Naive thymus-derived CD8-positive, alpha-beta T cell (primary cell): ENCODE measurements at regions not wholly inside any gene's neighbourhood (a gene's known extent, or its start where the extent isn't known, plus 50 kb on each side); places are given as distances from the start of the nearest gene placed in this dataset.

ENCODE experiments used
- ATAC-seq, 2 donors: fragments of 150-1000 bp; cut with Tn5 transposase in 1 of 2; sonication (Bioruptor Pico), chemical (Tn5 transposase) in 1 of 2; 1 replicate in 1 of 2; 2 replicates in 1 of 2; pipeline ENCODE4 v1.10.0; 2021; ENCODE audit warnings: mild to moderate bottlenecking in 2 of 2, moderate library complexity in 2 of 2
- POLR2A ChIA-PET: fragments of 350-600 bp; sonication (Branson Sonifier 250); formaldehyde crosslinking; loops from one replicate; lab custom pipeline; 2021; ENCODE audit warnings: antibody characterized with exemption; lab: Charles Lee
- DNase-seq, 10 donors: peaks; one replicate each; pipeline versions ENCODE4 v3.0.0 to v3.0.0-alpha.2; 2020 to 2022
- H3K27ac Mint-ChIP-seq, 10 donors: one replicate each; pipeline ENCODE4 v1.8.0; 2020 to 2022; ENCODE audit warnings: mild to moderate bottlenecking in 10 of 10, mixed read lengths in 10 of 10, moderate library complexity in 4 of 10, inconsistent platforms in 1 of 10
- H3K27me3 Mint-ChIP-seq, 5 donors: one replicate each; pipeline ENCODE4 v1.8.0; 2021 to 2022; ENCODE audit warnings: mixed read lengths in 5 of 5
- H3K36me3 Mint-ChIP-seq, 3 donors: one replicate each; pipeline ENCODE4 v1.8.0; 2020 to 2022; ENCODE audit warnings: mixed read lengths in 3 of 3, mild to moderate bottlenecking in 2 of 3, inconsistent platforms in 1 of 3
- H3K4me1 Mint-ChIP-seq, 4 donors: one replicate each; pipeline ENCODE4 v1.8.0; 2021 to 2022; ENCODE audit warnings: mixed read lengths in 4 of 4
- H3K4me3 Mint-ChIP-seq, 10 donors: one replicate each; pipeline ENCODE4 v1.8.0; 2020 to 2022; ENCODE audit warnings: mild to moderate bottlenecking in 10 of 10, mixed read lengths in 10 of 10, moderate library complexity in 6 of 10, inconsistent platforms in 1 of 10
- H3K9me3 Mint-ChIP-seq, 9 donors: one replicate each; pipeline ENCODE4 v1.8.0; 2020 to 2022; ENCODE audit warnings: mixed read lengths in 9 of 9, mild to moderate bottlenecking in 3 of 9, inconsistent platforms in 1 of 9, moderate library complexity in 1 of 9

DNA sequence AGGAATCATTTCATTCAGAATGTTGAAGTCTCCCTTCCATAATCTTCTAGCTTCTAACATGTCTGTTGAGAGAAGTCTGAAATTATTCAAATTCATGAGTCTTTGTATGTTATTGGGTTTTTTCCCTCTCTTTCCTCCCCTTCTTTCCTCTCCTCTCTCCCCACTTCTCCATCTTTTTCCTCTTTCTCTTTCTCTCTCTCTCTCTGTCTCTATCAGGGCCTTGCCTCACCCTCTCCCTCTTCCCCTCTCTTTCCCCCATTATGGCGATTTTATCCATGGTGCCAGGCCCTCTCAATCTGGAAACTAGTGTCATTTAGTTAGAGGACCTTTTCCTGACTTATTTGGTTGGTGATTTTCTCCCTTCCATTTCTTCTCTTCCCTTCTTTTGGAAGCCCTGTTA lies 147.3 kb downstream of the SST start:
- POLR2A ChIA-PET = no interaction called here
- Mint-ChIP-seq H3K36me3 (no peaks in the 10 kb centered on the region), H3K27ac (no peak overlapping the region), H3K4me1 (no peaks in the 10 kb centered on the region), H3K4me3 (no peak overlapping the region), H3K9me3 (no peaks in the 10 kb centered on the region), H3K27me3 (peaks cover 7 to 13% (median 12%) of the 10 kb centered on the region in 5 donors)
- ATAC-seq (no peak), DNase-seq (no peak)

GRCh38 chr3:187522293-187522692 lies 147.9 kb downstream of the SST start:
- no peak for DNase-seq
- POLR2A ChIA-PET = no interaction called here
- H3K27ac Mint-ChIP-seq = no peak overlapping the region
- H3K36me3 Mint-ChIP-seq = no peaks in the 10 kb centered on the region
- H3K4me1 Mint-ChIP-seq = no peaks in the 10 kb centered on the region
- H3K4me3 Mint-ChIP-seq = no peak overlapping the region
- H3K9me3 Mint-ChIP-seq = no peaks in the 10 kb centered on the region
- ATAC-seq = no peak
- H3K27me3 Mint-ChIP-seq = peaks cover 5 to 12% (median 8%) of the 10 kb centered on the region in 5 donors

DNA sequence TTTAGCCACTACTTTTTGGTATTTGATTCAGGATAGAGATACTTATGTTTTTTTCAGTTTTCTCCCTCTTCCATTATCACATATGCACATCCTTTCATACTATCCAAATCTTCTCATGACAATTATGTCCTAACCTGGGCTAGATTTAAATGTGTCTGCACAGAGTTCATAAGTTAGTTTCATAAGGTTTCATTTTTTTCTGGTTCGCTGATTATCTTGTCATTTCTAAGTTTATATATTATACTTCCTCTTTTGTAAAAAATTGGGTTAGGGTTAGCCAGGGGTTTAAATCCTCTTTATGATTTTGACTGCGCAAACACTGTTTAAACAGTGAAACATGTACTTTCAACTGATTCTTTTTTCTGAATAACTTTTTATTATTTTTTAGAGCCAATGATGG lies 148.6 kb downstream of the SST start:
- H3K4me1 Mint-ChIP-seq = no peaks in the 10 kb centered on the region
- ATAC-seq (no peak), DNase-seq (no peak)
- no peak overlapping the region for H3K4me3 Mint-ChIP-seq
- H3K36me3 Mint-ChIP-seq = no peaks in the 10 kb centered on the region
- H3K27me3 Mint-ChIP-seq = peaks cover 4 to 12% (median 8%) of the 10 kb centered on the region in 5 donors
- POLR2A ChIA-PET = no interaction called here
- no peaks in the 10 kb centered on the region for H3K9me3 Mint-ChIP-seq
- H3K27ac Mint-ChIP-seq = no peak overlapping the region

- Mint-ChIP-seq H3K4me3 (no peak overlapping the region), H3K4me1 (no peaks in the 10 kb centered on the region), H3K36me3 (no peaks in the 10 kb centered on the region), H3K27me3 (peaks cover 0 to 6% (median 3%) of the 10 kb centered on the region in 5 donors), H3K9me3 (no peaks in the 10 kb centered on the region), H3K27ac (no peak overlapping the region)
- DNase-seq = no peak
- POLR2A ChIA-PET = no interaction called here
- ATAC-seq = no peak
These were observed 149.9 kb downstream of the SST start for GRCh38 chr3:187520027-187520945.

GRCh38 chr3:187519428-187519890 lies 150.7 kb downstream of the SST start:
- Mint-ChIP-seq H3K4me3 (no peak overlapping the region), H3K36me3 (no peaks in the 10 kb centered on the region), H3K27me3 (peaks cover 0 to 6% (median 3%) of the 10 kb centered on the region in 5 donors), H3K4me1 (no peaks in the 10 kb centered on the region), H3K27ac (no peak overlapping the region), H3K9me3 (no peaks in the 10 kb centered on the region)
- POLR2A ChIA-PET = no interaction called here
- ATAC-seq (no peak), DNase-seq (no peak)

- Mint-ChIP-seq H3K27me3 (peaks cover 0 to 9% (median 4%) of the 10 kb centered on the region in 5 donors), H3K4me1 (no peaks in the 10 kb centered on the region), H3K4me3 (no peak overlapping the region), H3K27ac (no peak overlapping the region), H3K9me3 (no peaks in the 10 kb centered on the region), H3K36me3 (no peaks in the 10 kb centered on the region)
- no peak for ATAC-seq
- DNase-seq = no peak
- POLR2A ChIA-PET = no interaction called here
These were observed 150.4 kb downstream of the RTP4 start for GRCh38 chr3:187518616-187519015.

DNA sequence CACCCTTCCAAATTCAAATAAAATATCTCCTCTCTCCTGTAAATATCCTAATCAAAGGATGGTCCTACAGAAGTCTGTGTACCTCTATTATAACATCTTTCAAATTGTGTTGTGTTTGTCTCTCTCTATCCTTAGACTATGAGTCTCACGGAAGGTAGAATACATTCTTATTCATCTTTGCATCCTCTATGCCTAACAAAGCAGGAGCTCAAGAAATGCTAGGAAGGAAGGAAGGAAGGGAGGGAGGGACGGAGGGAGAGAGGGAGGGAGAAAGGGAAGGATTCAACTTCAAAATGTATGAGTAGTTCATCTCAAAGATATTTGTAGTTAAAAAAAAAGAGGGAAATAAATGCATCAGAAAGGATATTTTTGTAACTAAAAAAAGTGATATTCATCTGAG lies 150.0 kb downstream of the RTP4 start:
- POLR2A ChIA-PET = no interaction called here
- no peak overlapping the region for H3K4me3 Mint-ChIP-seq
- peaks cover 0 to 9% (median 4%) of the 10 kb centered on the region in 5 donors for H3K27me3 Mint-ChIP-seq
- no peak for ATAC-seq
- H3K9me3 Mint-ChIP-seq = peaks cover 0 to under 1% (median 0%) of the 10 kb centered on the region in 9 donors
- H3K36me3 Mint-ChIP-seq = no peaks in the 10 kb centered on the region
- H3K27ac Mint-ChIP-seq = no peak overlapping the region
- no peak for DNase-seq
- H3K4me1 Mint-ChIP-seq = no peaks in the 10 kb centered on the region

GRCh38 chr3:187516446-187517185 lies 148.4 kb downstream of the RTP4 start:
- Mint-ChIP-seq H3K36me3 (peaks cover 0 to 7% (median 0%) of the 10 kb centered on the region in 3 donors), H3K9me3 (peaks cover 0 to 13% (median 3%) of the 10 kb centered on the region in 9 donors), H3K27me3 (peaks cover 0 to 9% (median 4%) of the 10 kb centered on the region in 5 donors), H3K27ac (no peak overlapping the region), H3K4me3 (no peak overlapping the region), H3K4me1 (no peaks in the 10 kb centered on the region)
- DNase-seq (no peak), ATAC-seq (no peak)
- POLR2A ChIA-PET = no interaction called here

- DNase-seq (no peak), ATAC-seq (no peak)
- POLR2A ChIA-PET = no interaction called here
- Mint-ChIP-seq H3K4me1 (no peaks in the 10 kb centered on the region), H3K27me3 (peaks cover 6 to 47% (median 15%) of the 10 kb centered on the region in 5 donors), H3K4me3 (no peak overlapping the region), H3K27ac (no peak overlapping the region), H3K36me3 (peaks cover 0 to 7% (median 0%) of the 10 kb centered on the region in 3 donors), H3K9me3 (peaks cover 0 to 14% (median 5%) of the 10 kb centered on the region in 9 donors)
These were observed 139.7 kb downstream of the RTP4 start for GRCh38 chr3:187507905-187508304.

DNA sequence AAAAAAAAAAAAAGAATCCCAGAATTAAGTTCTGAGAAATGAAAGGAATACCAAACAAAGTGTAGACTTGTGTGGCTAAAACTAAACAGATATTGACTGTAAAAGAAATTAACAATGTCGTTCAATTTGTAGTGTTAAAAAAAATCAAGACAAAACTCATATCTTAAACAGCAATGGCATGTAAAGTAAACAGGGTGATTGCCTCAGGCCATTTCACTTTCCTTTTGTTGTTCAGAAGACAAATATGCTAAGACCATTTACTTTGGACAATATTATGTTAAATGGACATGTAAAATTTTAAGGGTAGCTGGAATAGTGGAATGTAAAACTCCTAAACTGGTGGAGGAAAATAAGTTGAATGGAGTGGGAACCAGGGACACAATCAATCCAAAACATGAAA lies 139.1 kb downstream of the RTP4 start:
- POLR2A ChIA-PET = no interaction called here
- Mint-ChIP-seq H3K4me3 (no peak overlapping the region), H3K27ac (no peak overlapping the region), H3K36me3 (peaks cover 0 to 5% (median 0%) of the 10 kb centered on the region in 3 donors), H3K4me1 (no peaks in the 10 kb centered on the region), H3K27me3 (peaks cover 6 to 47% (median 15%) of the 10 kb centered on the region in 5 donors), H3K9me3 (peaks cover 0 to 8% (median 2%) of the 10 kb centered on the region in 9 donors)
- DNase-seq (no peak), ATAC-seq (no peak)

DNA sequence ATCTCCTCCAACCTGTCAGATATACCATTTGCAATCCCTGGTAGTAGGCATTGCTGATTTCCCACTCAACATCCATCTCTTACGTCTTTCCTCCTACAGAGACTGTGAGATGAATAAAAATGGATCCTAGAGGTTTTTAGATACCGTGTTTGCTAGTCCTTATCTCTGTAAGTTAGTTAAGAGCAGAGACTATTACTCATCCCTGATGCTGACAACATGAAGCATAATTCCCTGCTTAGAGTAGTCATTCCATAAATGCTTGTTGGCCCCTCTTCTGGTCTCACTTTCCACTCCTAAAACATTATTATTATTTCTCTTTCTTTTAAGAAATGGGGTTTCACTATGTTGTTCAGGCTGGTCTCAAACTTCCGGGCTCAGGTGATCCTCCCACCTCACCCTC lies 136.2 kb downstream of the RTP4 start:
- Mint-ChIP-seq H3K36me3 (no peaks in the 10 kb centered on the region), H3K4me3 (no peak overlapping the region), H3K4me1 (no peaks in the 10 kb centered on the region), H3K9me3 (no peaks in the 10 kb centered on the region), H3K27ac (no peak overlapping the region), H3K27me3 (peaks cover 6 to 44% (median 15%) of the 10 kb centered on the region in 5 donors)
- DNase-seq (no peak), ATAC-seq (no peak)
- POLR2A ChIA-PET = no interaction called here

DNA sequence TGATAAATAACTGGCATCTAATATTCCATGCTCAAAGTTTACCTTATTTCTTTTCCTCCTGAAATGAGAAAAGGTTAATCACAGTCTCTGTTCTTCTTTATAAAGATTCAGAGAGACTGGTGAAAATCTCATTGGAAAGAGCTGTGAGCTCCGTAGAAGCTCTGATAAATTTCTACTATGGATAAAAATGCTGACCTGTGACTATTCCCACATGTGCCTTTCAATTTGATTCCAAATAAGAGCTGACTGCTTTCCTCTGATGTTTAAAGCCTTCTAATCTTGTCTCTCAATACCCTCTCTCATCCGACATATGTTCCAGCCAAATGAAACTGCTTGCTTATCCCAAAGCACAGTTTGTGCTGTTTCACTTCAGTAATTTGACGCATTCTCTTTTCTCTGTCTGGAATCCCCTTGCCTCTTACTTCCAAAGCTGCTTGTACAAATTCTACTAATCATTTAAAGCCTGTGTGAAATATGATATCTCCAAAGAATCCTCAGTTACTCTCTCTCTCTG lies 130.1 kb downstream of the RTP4 start:
- peaks cover 0 to 7% (median 0%) of the 10 kb centered on the region in 9 donors for H3K9me3 Mint-ChIP-seq
- DNase-seq = no peak
- peaks cover 10 to 24% (median 18%) of the 10 kb centered on the region in 5 donors for H3K27me3 Mint-ChIP-seq
- no peak for ATAC-seq
- H3K36me3 Mint-ChIP-seq = no peaks in the 10 kb centered on the region
- no peaks in the 10 kb centered on the region for H3K4me1 Mint-ChIP-seq
- no peak overlapping the region for H3K4me3 Mint-ChIP-seq
- POLR2A ChIA-PET = no interaction called here
- no peak overlapping the region for H3K27ac Mint-ChIP-seq

- Mint-ChIP-seq H3K4me3 (no peak overlapping the region), H3K27ac (no peak overlapping the region), H3K36me3 (no peaks in the 10 kb centered on the region), H3K27me3 (peaks cover 10 to 36% (median 24%) of the 10 kb centered on the region in 5 donors), H3K4me1 (no peaks in the 10 kb centered on the region), H3K9me3 (peaks cover 0 to 15% (median 0%) of the 10 kb centered on the region in 9 donors)
- ATAC-seq (no peak), DNase-seq (no peak)
- POLR2A ChIA-PET = no interaction called here
These were observed 128.9 kb downstream of the RTP4 start for GRCh38 chr3:187497052-187497451.
